HG02884 (cell line): ENCODE measurements at regions not wholly inside any gene's neighbourhood (a gene's known extent, or its start where the extent isn't known, plus 50 kb on each side); places are given as distances from the start of the nearest gene placed in this dataset.

Experiments
- ATAC-seq: cut with Tn5 transposase; IDR thresholded peaks from one replicate; pipeline ENCODE4 v1.9.1; 2021; ENCODE audit warnings: mild to moderate bottlenecking, moderate library complexity; ENCODE audit not compliant: unreplicated experiment

- no peak for ATAC-seq
These were observed 704.4 kb downstream of the UTRN start for GRCh38 chr6:144989319-144990107.

GRCh38 chr6:144990784-144991183 is 705.6 kb downstream of the UTRN start:
- ATAC-seq: no peak

- no peak for ATAC-seq
These were observed 708.7 kb downstream of the UTRN start for GRCh38 chr6:144993870-144994269.

GRCh38 chr6:144997996-144998395 is 712.9 kb downstream of the UTRN start:
- ATAC-seq: no peak

GRCh38 chr6:144999127-144999526 is 714.0 kb downstream of the UTRN start:
- ATAC-seq: no peak

GRCh38 chr6:145003145-145003544 is 718.0 kb downstream of the UTRN start:
- no peak for ATAC-seq

- no peak for ATAC-seq
These were observed 721.8 kb downstream of the UTRN start for GRCh38 chr6:145006914-145007313.

GRCh38 chr6:145008715-145009114 is 723.6 kb downstream of the UTRN start:
- ATAC-seq: no peak

- ATAC-seq: no peak
These were observed 724.6 kb downstream of the UTRN start for GRCh38 chr6:145009711-145010110.

GRCh38 chr6:145012039-145012662 is 723.2 kb downstream of the EPM2A start:
- no peak for ATAC-seq

GRCh38 chr6:145015739-145016558 is 719.4 kb downstream of the EPM2A start:
- ATAC-seq: peak; percentile 100

GRCh38 chr6:145017051-145017450 is 718.3 kb downstream of the EPM2A start:
- ATAC-seq: no peak

- no peak for ATAC-seq
These were observed 717.8 kb downstream of the EPM2A start for GRCh38 chr6:145017516-145017915.

GRCh38 chr6:145018027-145018426 is 717.3 kb downstream of the EPM2A start:
- ATAC-seq: no peak

- ATAC-seq: no peak
These were observed 715.2 kb downstream of the EPM2A start for GRCh38 chr6:145020114-145020513.

- ATAC-seq: no peak
These were observed 714.8 kb downstream of the EPM2A start for GRCh38 chr6:145020543-145020942.

GRCh38 chr6:145022199-145022796 is 713.0 kb downstream of the EPM2A start:
- ATAC-seq: no peak

- no peak for ATAC-seq
These were observed 712.1 kb downstream of the EPM2A start for GRCh38 chr6:145023116-145023726.

GRCh38 chr6:145025488-145025887 is 709.8 kb downstream of the EPM2A start:
- ATAC-seq: no peak

GRCh38 chr6:145026267-145026679 is 709.0 kb downstream of the EPM2A start:
- no peak for ATAC-seq
